ENCODE measurements at regions not wholly inside any gene's neighbourhood (a gene's known extent, or its start where the extent isn't known, plus 50 kb on each side); places are given as distances from the start of the nearest gene placed in this dataset.

- TF ChIP-seq CTCF (IDR thresholded peaks at IDR 0.05) (no peak), EZH2 (IDR thresholded peaks at IDR 0.05; ENCODE audit: borderline replicate concordance, insufficient read depth, low read depth, low read length, poor library complexity, severe bottlenecking) (no peak)
Measured at GRCh38 chr12:76237086-76237701, 111.0 kb downstream of the BBS10 start.
